Endothelial cell of umbilical vein (primary cell): ENCODE measurements at regions not wholly inside any gene's neighbourhood (a gene's known extent, or its start where the extent isn't known, plus 50 kb on each side); places are given as distances from the start of the nearest gene placed in this dataset.

Source experiments
- BruUV-seq: library from RNA; stranded (reverse); fragments of 400-500 nt; replicated peaks from 2 replicates; lab custom pipeline; 2021; lab: Mats Ljungman, UMichigan
- CTCF ChIA-PET: fragments of 300-600, 350-600 bp; sonication (Branson Sonifier 250); formaldehyde crosslinking; loops from one replicate; lab custom pipeline; 2021; ENCODE audit warnings: antibody characterized with exemption, inconsistent platforms; lab: Charles Lee
- POLR2A ChIA-PET: fragments of 300-600, 350-600 bp; sonication (Branson Sonifier 250); formaldehyde crosslinking; loops from one replicate; lab custom pipeline; 2021; ENCODE audit warnings: antibody characterized with exemption, inconsistent platforms; lab: Charles Lee
- DNase-seq: peaks from one replicate; pipeline ENCODE4 v3.0.0-alpha.2; 2011; ENCODE audit warnings: low read depth, low spot score
- FAIRE-seq: peaks from 2 replicates; lab custom pipeline; 2011; peaks lifted over from hg19 to GRCh38; lab: Jason Lieb, UNC
- H2AFZ ChIP-seq: 2 replicates; pipeline ENCODE4 v1.6.0; 2012; ENCODE audit warnings: low read depth, low read length, control low read depth, inconsistent platforms
- H3K27ac ChIP-seq: 2 replicates; pipeline ENCODE4 v1.5.1; 2011; ENCODE audit warnings: low read depth, mild to moderate bottlenecking, control low read depth, low read length, moderate library complexity; ENCODE audit not compliant: insufficient read depth
- H3K27me3 ChIP-seq, 2 experiments: 2 replicates each; pipeline versions ENCODE4 v1.6.0 to v1.6.1; 2011; ENCODE audit warnings: low read length in 2 of 2, mixed read lengths in 1 of 2; ENCODE audit not compliant: control insufficient read depth in 2 of 2, insufficient read depth in 2 of 2
- H3K36me3 ChIP-seq, 2 experiments: 2 replicates in 1 of 2; 3 replicates in 1 of 2; pipeline ENCODE4 v1.5.1; 2011; ENCODE audit warnings: low read length in 2 of 2, mild to moderate bottlenecking in 1 of 2, moderate library complexity in 1 of 2; ENCODE audit not compliant: control insufficient read depth in 2 of 2, insufficient read depth in 2 of 2; ENCODE audit errors: extremely low read depth in 1 of 2
- H3K4me1 ChIP-seq: 3 replicates; pipeline ENCODE4 v1.5.1; 2011; ENCODE audit warnings: mild to moderate bottlenecking, low read length; ENCODE audit not compliant: control insufficient read depth, insufficient read depth; ENCODE audit errors: extremely low read depth
- H3K4me2 ChIP-seq: 2 replicates; pipeline ENCODE4 v1.6.1; 2011; ENCODE audit warnings: low read length, control low read depth, mixed read lengths; ENCODE audit not compliant: insufficient read depth
- H3K4me3 ChIP-seq, 3 experiments: fragments of 200-600 bp in 1 of 3; sonication (generic), shearing (Covaris generic) in 1 of 3; replicated peaks in 1 of 3; 2 replicates each; pipeline ENCODE4 v1.5.1; 2011 to 2016; ENCODE audit warnings: control low read depth in 3 of 3, low read length in 3 of 3, mild to moderate bottlenecking in 2 of 3, inconsistent platforms in 1 of 3, low read depth in 1 of 3, moderate library complexity in 1 of 3; ENCODE audit not compliant: insufficient read depth in 1 of 3
- H3K79me2 ChIP-seq: 2 replicates; pipeline ENCODE4 v1.6.0; 2012; ENCODE audit warnings: low read length, inconsistent platforms; ENCODE audit not compliant: control insufficient read depth, insufficient read depth
- H3K9ac ChIP-seq: replicated peaks from 2 replicates; pipeline ENCODE3; 2011; ENCODE audit warnings: low read length, control low read depth; ENCODE audit not compliant: insufficient read depth; ENCODE audit errors: extremely low read depth
- H3K9me1 ChIP-seq: replicated peaks from 3 replicates; pipeline ENCODE4 v1.6.0; 2011; ENCODE audit warnings: mild to moderate bottlenecking, low read length; ENCODE audit not compliant: control insufficient read depth, insufficient read depth; ENCODE audit errors: extremely low read depth
- H3K9me3 ChIP-seq: replicated peaks from 2 replicates; pipeline ENCODE4 v1.5.1; 2012; ENCODE audit warnings: low read length, inconsistent platforms; ENCODE audit not compliant: control insufficient read depth, insufficient read depth
- H4K20me1 ChIP-seq: replicated peaks from 2 replicates; pipeline ENCODE3; 2011; ENCODE audit warnings: mild to moderate bottlenecking, low read length; ENCODE audit not compliant: control insufficient read depth, insufficient read depth; ENCODE audit errors: extremely low read depth
- EZH2 ChIP-seq: IDR thresholded peaks from 2 replicates; pipeline ENCODE4 v1.6.1; 2012; ENCODE audit warnings: borderline replicate concordance, low read depth, mild to moderate bottlenecking, moderate library complexity, low read length, inconsistent platforms; ENCODE audit not compliant: severe bottlenecking
- FOS ChIP-seq: IDR thresholded peaks from 2 replicates; pipeline ENCODE4 v1.6.1; 2011; ENCODE audit warnings: mild to moderate bottlenecking, low read length, moderate library complexity, borderline replicate concordance; ENCODE audit not compliant: insufficient read depth
- GATA2 ChIP-seq: IDR thresholded peaks from 2 replicates; pipeline ENCODE4 v1.7.0; 2011; ENCODE audit warnings: low read depth, mild to moderate bottlenecking, moderate library complexity, mixed read lengths, low read length; ENCODE audit not compliant: insufficient read length, insufficient read depth
- JUN ChIP-seq: IDR thresholded peaks from 2 replicates; pipeline ENCODE4 v1.6.1; 2011; ENCODE audit warnings: borderline replicate concordance, low read depth; ENCODE audit not compliant: insufficient read length, insufficient read depth
- MAX ChIP-seq: IDR thresholded peaks from 2 replicates; pipeline ENCODE4 v1.6.1; 2011; ENCODE audit not compliant: insufficient read depth, insufficient read length
- MYC ChIP-seq: IDR thresholded peaks from one replicate; pipeline ENCODE4 v1.6.1; 2011; ENCODE audit warnings: mild to moderate bottlenecking, low read depth, low read length
- POLR2A ChIP-seq: IDR thresholded peaks from 2 replicates; pipeline ENCODE4 v1.6.1; 2012; ENCODE audit warnings: low read depth, mild to moderate bottlenecking, control low read depth, low read length
- POLR2AphosphoS5 ChIP-seq: IDR thresholded peaks from 2 replicates; pipeline ENCODE4 v1.6.1; 2012; ENCODE audit warnings: low read depth, mild to moderate bottlenecking, control low read depth, low read length, moderate library complexity; ENCODE audit not compliant: insufficient read depth
- dilution Hi-C: fragments of 300-500 bp; cut with MboI; formaldehyde crosslinking; loops from one replicate; pipeline ENCODE4 v1.15.0; 2019; ENCODE audit warnings: low sequenced_read_pairs; ENCODE audit not compliant: extremely low pct_ligation_motif_present
- intact Hi-C: fragments of 100-400 bp; cut with micrococcal nuclease; formaldehyde crosslinking; loops from one replicate; pipeline ENCODE4 v1.10.0; 2022
- TF ChIP-seq, protein P1 (sequence below), 2 donors: IDR thresholded peaks; 1 replicate in 1 of 2; 2 replicates in 1 of 2; pipeline ENCODE4 v1.5.1; 2011; ENCODE audit warnings: low read length in 2 of 2, mild to moderate bottlenecking in 2 of 2, moderate library complexity in 2 of 2, control low read depth in 1 of 2, inconsistent platforms in 1 of 2, low read depth in 1 of 2; ENCODE audit not compliant: insufficient read depth in 1 of 2; ENCODE audit errors: extremely low read depth in 1 of 2

- intact Hi-C loops (no loop called here), dilution Hi-C loops (no loop called here)
- peaks cover 17% of the 10 kb centered on the region for H3K4me1 ChIP-seq
- BruUV-seq = no TSS peak
- H3K9me3 ChIP-seq = no peaks in the 10 kb centered on the region
- ChIA-PET CTCF (interaction anchor here (1.2 kb wide), 1 partner anchor 41 kb away, joined by 3 read pairs; no protein-coding TSS in a partner anchor), POLR2A (no interaction called here)
- H3K36me3 ChIP-seq = no peaks in the 10 kb centered on the region
- H3K27me3 ChIP-seq = no peaks in the 10 kb centered on the region
- no peak for FAIRE-seq
- no peaks in the 10 kb centered on the region for H3K79me2 ChIP-seq
- H2AFZ ChIP-seq = no peak overlapping the region
- H3K9me1 ChIP-seq = no peaks in the 10 kb centered on the region
- DNase-seq = no peak
- no peak overlapping the region for H3K27ac ChIP-seq
- no peak overlapping the region for H3K4me3 ChIP-seq
- H4K20me1 ChIP-seq = no peaks in the 10 kb centered on the region
- no peak overlapping the region for H3K9ac ChIP-seq
- no peak overlapping the region for H3K4me2 ChIP-seq
- TF ChIP-seq, protein P1, sequence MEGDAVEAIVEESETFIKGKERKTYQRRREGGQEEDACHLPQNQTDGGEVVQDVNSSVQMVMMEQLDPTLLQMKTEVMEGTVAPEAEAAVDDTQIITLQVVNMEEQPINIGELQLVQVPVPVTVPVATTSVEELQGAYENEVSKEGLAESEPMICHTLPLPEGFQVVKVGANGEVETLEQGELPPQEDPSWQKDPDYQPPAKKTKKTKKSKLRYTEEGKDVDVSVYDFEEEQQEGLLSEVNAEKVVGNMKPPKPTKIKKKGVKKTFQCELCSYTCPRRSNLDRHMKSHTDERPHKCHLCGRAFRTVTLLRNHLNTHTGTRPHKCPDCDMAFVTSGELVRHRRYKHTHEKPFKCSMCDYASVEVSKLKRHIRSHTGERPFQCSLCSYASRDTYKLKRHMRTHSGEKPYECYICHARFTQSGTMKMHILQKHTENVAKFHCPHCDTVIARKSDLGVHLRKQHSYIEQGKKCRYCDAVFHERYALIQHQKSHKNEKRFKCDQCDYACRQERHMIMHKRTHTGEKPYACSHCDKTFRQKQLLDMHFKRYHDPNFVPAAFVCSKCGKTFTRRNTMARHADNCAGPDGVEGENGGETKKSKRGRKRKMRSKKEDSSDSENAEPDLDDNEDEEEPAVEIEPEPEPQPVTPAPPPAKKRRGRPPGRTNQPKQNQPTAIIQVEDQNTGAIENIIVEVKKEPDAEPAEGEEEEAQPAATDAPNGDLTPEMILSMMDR (IDR thresholded peaks at IDR 0.05; ENCODE audit: extremely low read depth in 1 of 2, insufficient read depth in 1 of 2, low read depth in 1 of 2, low read length in 2 of 2) = no peak
- TF ChIP-seq JUN (no peak), MAX (no peak), MYC (no peak), POLR2AphosphoS5 (no peak), POLR2A (no peak), GATA2 (no peak), FOS (no peak), EZH2 (no peak)
These were observed 111.6 kb upstream of the ANO1 start for GRCh38 chr11:69966583-69966835.
